ENCODE measurements at regions not wholly inside any gene's neighbourhood (a gene's known extent, or its start where the extent isn't known, plus 50 kb on each side); places are given as distances from the start of the nearest gene placed in this dataset.

DNA sequence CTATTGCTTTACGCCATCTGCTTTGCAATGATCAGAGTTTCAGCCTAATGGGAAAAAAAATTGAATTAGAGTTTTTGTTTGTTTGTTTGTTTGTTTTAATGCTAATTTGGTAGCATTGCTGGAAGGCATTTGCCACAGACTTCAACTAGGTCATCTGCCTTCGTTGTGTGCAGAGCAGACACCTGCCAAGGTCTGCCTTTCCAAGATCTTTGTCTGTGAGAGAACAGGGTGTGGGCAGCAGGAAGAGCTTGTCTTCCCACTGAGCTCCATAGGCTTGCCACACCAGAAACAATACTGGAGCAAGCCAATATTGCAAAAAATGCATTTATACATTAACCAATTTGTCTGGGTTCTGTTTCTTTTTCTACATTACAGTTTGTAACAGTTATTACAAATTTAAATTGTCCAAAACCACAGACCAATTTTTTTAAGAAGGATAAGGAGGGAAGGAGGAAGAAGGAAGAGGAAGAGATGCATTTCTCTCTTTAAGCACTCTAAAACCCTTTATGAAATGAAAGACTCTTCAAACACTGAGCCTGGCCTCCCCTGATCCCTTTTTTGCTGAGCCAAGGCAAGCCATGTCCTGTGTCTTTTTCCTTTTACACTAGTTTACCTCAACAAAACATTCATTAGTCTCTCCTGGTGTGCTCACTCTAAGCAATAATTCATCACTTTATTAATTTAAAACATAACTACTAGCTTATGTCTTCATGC is 210.5 kb downstream of the SNX18 start:
- intact Hi-C loops (cut with micrococcal nuclease): no loop called here
- ChIA-PET POLR2A (interaction anchor here (0.7 kb wide), 1 partner anchor 1138 kb away, joined by 3 read pairs; no protein-coding TSS in a partner anchor), CTCF (no interaction called here)
- no peak overlapping the region for H3K27ac Mint-ChIP-seq
- no peaks in the 10 kb centered on the region for H3K36me3 Mint-ChIP-seq (ENCODE audit: low read depth)
- H3K4me3 Mint-ChIP-seq: no peak overlapping the region
- DNase-seq: no peak
- TF ChIP-seq, protein P1, sequence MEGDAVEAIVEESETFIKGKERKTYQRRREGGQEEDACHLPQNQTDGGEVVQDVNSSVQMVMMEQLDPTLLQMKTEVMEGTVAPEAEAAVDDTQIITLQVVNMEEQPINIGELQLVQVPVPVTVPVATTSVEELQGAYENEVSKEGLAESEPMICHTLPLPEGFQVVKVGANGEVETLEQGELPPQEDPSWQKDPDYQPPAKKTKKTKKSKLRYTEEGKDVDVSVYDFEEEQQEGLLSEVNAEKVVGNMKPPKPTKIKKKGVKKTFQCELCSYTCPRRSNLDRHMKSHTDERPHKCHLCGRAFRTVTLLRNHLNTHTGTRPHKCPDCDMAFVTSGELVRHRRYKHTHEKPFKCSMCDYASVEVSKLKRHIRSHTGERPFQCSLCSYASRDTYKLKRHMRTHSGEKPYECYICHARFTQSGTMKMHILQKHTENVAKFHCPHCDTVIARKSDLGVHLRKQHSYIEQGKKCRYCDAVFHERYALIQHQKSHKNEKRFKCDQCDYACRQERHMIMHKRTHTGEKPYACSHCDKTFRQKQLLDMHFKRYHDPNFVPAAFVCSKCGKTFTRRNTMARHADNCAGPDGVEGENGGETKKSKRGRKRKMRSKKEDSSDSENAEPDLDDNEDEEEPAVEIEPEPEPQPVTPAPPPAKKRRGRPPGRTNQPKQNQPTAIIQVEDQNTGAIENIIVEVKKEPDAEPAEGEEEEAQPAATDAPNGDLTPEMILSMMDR (IDR thresholded peaks at IDR 0.05): no peak
- no peaks in the 10 kb centered on the region for H3K4me1 Mint-ChIP-seq (ENCODE audit: low read depth)
- no peaks in the 10 kb centered on the region for H3K27me3 Mint-ChIP-seq
- no peak for ATAC-seq
- no peaks in the 10 kb centered on the region for H3K9me3 Mint-ChIP-seq

DNA sequence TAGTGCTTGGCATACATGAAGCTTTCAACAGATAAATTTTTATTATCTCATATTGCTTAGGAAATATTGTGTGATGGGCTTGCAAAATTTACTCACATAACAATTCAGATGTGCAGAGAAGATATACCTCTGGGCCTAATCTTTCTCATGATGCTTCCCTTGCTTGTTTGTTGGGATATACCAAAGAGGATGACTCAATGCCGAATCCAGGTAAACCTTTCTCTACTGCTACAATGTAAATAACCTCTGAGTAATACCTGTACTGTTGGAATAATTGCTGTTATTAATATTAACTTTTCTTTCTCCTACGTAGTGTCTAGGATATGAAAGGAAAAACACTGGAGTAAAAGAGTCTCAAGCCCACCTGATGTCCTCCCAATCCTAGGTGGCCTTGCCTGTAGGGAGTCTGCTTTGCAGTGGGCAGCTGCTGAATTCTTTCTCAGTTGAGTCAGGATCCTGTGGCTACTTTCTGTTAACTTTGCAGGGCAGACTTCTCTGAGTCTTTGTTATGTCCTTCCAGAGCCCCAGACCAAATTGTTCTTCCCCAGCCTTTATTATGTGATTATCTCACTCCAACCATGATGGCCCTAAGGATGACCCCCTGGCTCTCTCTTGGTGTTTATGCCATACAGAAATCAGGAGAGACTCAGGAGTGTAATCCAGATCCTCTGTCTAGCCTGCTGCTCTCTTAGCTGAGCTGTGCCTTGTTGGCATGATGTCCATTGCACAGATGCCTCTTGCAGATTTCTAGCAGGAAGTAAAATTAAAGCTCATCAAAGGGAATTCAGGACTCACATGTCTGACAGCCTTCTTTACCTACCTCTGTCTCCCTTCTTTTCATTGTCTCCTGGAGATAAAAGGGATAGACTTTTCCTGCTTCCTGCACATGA is 208.1 kb downstream of the SNX18 start:
- H3K4me3 Mint-ChIP-seq: no peak overlapping the region
- CTCF ChIA-PET: interaction anchor here (1.8 kb wide), 1 partner anchor 119 kb away, joined by 5 read pairs; no protein-coding TSS in a partner anchor
- POLR2A ChIA-PET: interaction anchor here (1.1 kb wide), 1 partner anchor 69 kb away, joined by 3 read pairs; no protein-coding TSS in a partner anchor
- H3K9me3 Mint-ChIP-seq: no peaks in the 10 kb centered on the region
- no peaks in the 10 kb centered on the region for H3K27me3 Mint-ChIP-seq
- TF ChIP-seq, protein P1 (IDR thresholded peaks at IDR 0.05): no peak
- no peaks in the 10 kb centered on the region for H3K36me3 Mint-ChIP-seq (ENCODE audit: low read depth)
- peaks cover 6% of the 10 kb centered on the region for H3K4me1 Mint-ChIP-seq (ENCODE audit: low read depth)
- no peak for ATAC-seq
- intact Hi-C loops (cut with micrococcal nuclease): no loop called here
- DNase-seq: no peak
- no peak overlapping the region for H3K27ac Mint-ChIP-seq

DNA sequence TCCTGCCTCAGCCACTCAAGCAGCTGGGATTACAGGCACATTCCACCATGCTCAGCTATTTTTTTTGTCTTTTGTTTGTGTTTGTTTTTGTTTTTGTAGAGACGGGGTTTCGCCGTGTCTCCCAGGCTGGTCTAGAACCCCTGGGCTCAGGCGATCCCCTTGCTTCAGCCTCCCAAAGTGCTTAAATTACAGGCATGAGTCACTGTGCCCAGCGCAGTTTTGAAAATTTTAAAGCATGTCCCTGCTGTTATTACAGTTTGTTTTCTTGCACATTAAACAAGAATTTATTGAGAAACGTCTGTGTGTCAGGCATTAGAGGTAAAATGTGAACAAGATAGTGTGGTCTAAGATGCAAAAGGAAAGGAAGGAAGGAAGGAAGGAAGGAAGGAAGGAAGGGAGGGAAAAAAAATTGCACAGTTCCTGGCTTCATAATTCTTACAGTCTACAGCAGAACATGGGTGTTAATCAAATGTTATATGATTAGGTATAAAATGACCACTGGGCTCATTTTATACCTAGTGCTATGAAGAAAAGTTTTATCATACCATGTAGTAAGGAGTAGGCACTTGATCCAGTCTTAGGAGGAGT is 205.4 kb downstream of the SNX18 start:
- ChIA-PET CTCF (no interaction called here), POLR2A (interaction anchor here (0.6 kb wide), 1 partner anchor 1746 kb away, joined by 4 read pairs; no protein-coding TSS in a partner anchor)
- H3K27me3 Mint-ChIP-seq: no peaks in the 10 kb centered on the region
- H3K9me3 Mint-ChIP-seq: no peaks in the 10 kb centered on the region
- H3K4me3 Mint-ChIP-seq: no peak overlapping the region
- H3K4me1 Mint-ChIP-seq (ENCODE audit: low read depth): peaks cover 18% of the 10 kb centered on the region
- TF ChIP-seq, protein P1 (IDR thresholded peaks at IDR 0.05): no peak
- DNase-seq (no peak), ATAC-seq (no peak)
- intact Hi-C loops (cut with micrococcal nuclease): no loop called here
- no peak overlapping the region for H3K27ac Mint-ChIP-seq
- H3K36me3 Mint-ChIP-seq (ENCODE audit: low read depth): no peaks in the 10 kb centered on the region

DNA sequence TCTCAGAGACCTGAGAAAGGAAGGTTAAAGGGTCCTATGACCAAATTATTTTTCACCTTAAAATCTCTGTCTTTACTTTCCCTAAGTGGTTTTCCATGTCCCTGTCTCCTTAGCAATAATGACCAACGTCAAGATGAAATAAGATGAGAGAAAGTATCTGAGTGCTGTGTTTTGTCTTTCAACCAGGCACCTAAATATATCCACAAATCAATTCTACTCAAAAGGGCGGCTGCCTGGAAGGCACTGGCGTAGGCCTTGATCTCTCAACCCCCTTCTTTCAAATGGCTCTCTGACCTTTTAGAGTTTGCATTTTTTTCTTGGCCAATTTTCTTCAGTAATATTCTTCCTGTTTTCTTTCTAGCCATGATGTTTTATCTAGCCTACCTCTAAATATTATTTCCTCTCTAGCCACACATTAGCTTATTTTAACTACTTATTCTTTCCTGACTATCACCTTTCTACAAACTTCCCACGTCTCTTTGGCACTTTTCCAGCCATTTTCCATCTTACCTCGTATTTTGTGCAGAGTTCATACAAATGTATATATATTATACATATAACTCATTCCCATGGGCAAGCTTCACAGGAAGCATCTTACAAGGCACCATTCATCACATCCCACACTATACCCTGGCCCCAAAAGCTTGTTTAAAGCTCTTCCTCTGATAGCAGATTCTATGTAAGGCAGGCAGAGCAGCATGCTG is 204.5 kb downstream of the SNX18 start:
- Mint-ChIP-seq H3K4me1 (ENCODE audit: low read depth) (peaks cover 25% of the 10 kb centered on the region), H3K36me3 (ENCODE audit: low read depth) (no peaks in the 10 kb centered on the region), H3K4me3 (no peak overlapping the region), H3K27me3 (no peaks in the 10 kb centered on the region), H3K9me3 (no peaks in the 10 kb centered on the region), H3K27ac (no peak overlapping the region)
- no peak for ATAC-seq
- ChIA-PET POLR2A (no interaction called here), CTCF (interaction anchor here (1.0 kb wide), 1 partner anchor 14 kb away, joined by 3 read pairs; no protein-coding TSS in a partner anchor)
- intact Hi-C loops (cut with micrococcal nuclease): no loop called here
- DNase-seq: no peak
- TF ChIP-seq, protein P1 (IDR thresholded peaks at IDR 0.05): no peak

All from activated CD8-positive, alpha-beta T cell treated with anti-CD3 and anti-CD28 coated beads for 36 hours (primary cell).